ENCODE measurements at regions not wholly inside any gene's neighbourhood (a gene's known extent, or its start where the extent isn't known, plus 50 kb on each side); places are given as distances from the start of the nearest gene placed in this dataset.

GRCh38 chr16:65225488-65225887, 103.6 kb upstream of the CDH11 start:
- H3K4me3 ChIP-seq (ENCODE audit: low read depth, low read length): no peak overlapping the region
- peaks cover 1% of the 10 kb centered on the region for H3K27me3 ChIP-seq (ENCODE audit: control insufficient read depth, insufficient read depth, low read length)
- no peak for TF ChIP-seq CTCF (IDR thresholded peaks at IDR 0.05; ENCODE audit: insufficient read depth, low read length, severe bottlenecking)
- no peak for DNase-seq (ENCODE audit: low read depth)
- H3K36me3 ChIP-seq (ENCODE audit: control insufficient read depth, insufficient read depth, low read length): no peaks in the 10 kb centered on the region
- no peak for FAIRE-seq

- Histone ChIP-seq H3K36me3 (ENCODE audit: control insufficient read depth, insufficient read depth, low read length) (no peaks in the 10 kb centered on the region), H3K4me3 (ENCODE audit: low read depth, low read length) (no peak overlapping the region), H3K27me3 (ENCODE audit: control insufficient read depth, insufficient read depth, low read length) (peaks cover 1% of the 10 kb centered on the region)
- no peak for TF ChIP-seq CTCF (IDR thresholded peaks at IDR 0.05; ENCODE audit: insufficient read depth, low read length, severe bottlenecking)
- no peak for FAIRE-seq
- no peak for DNase-seq (ENCODE audit: low read depth)
Measured at GRCh38 chr16:65224994-65225393, 103.1 kb upstream of the CDH11 start.

- FAIRE-seq (no peak), DNase-seq (ENCODE audit: low read depth) (no peak)
- TF ChIP-seq CTCF (IDR thresholded peaks at IDR 0.05; ENCODE audit: insufficient read depth, low read length, severe bottlenecking): no peak
- H3K36me3 ChIP-seq (ENCODE audit: control insufficient read depth, insufficient read depth, low read length): no peaks in the 10 kb centered on the region
- no peak overlapping the region for H3K4me3 ChIP-seq (ENCODE audit: low read depth, low read length)
- peaks cover 1% of the 10 kb centered on the region for H3K27me3 ChIP-seq (ENCODE audit: control insufficient read depth, insufficient read depth, low read length)
Measured at GRCh38 chr16:65224471-65224870, 102.6 kb upstream of the CDH11 start.

- Histone ChIP-seq H3K36me3 (ENCODE audit: control insufficient read depth, insufficient read depth, low read length) (no peaks in the 10 kb centered on the region), H3K27me3 (ENCODE audit: control insufficient read depth, insufficient read depth, low read length) (peaks cover 1% of the 10 kb centered on the region), H3K4me3 (ENCODE audit: low read depth, low read length) (no peak overlapping the region)
- TF ChIP-seq CTCF (IDR thresholded peaks at IDR 0.05; ENCODE audit: insufficient read depth, low read length, severe bottlenecking): no peak
- FAIRE-seq: no peak
- no peak for DNase-seq (ENCODE audit: low read depth)
Measured at GRCh38 chr16:65223335-65223734, 101.5 kb upstream of the CDH11 start.

GRCh38 chr16:65222536-65222935, 100.7 kb upstream of the CDH11 start:
- FAIRE-seq (no peak), DNase-seq (ENCODE audit: low read depth) (no peak)
- Histone ChIP-seq H3K27me3 (ENCODE audit: control insufficient read depth, insufficient read depth, low read length) (peaks cover 1% of the 10 kb centered on the region), H3K4me3 (ENCODE audit: low read depth, low read length) (no peak overlapping the region), H3K36me3 (ENCODE audit: control insufficient read depth, insufficient read depth, low read length) (no peaks in the 10 kb centered on the region)
- TF ChIP-seq CTCF (IDR thresholded peaks at IDR 0.05; ENCODE audit: insufficient read depth, low read length, severe bottlenecking): no peak

- no peak for TF ChIP-seq CTCF (IDR thresholded peaks at IDR 0.05; ENCODE audit: insufficient read depth, low read length, severe bottlenecking)
- Histone ChIP-seq H3K4me3 (ENCODE audit: low read depth, low read length) (no peak overlapping the region), H3K36me3 (ENCODE audit: control insufficient read depth, insufficient read depth, low read length) (no peaks in the 10 kb centered on the region), H3K27me3 (ENCODE audit: control insufficient read depth, insufficient read depth, low read length) (peaks cover 1% of the 10 kb centered on the region)
- no peak for FAIRE-seq
- no peak for DNase-seq (ENCODE audit: low read depth)
Measured at GRCh38 chr16:65222049-65222448, 100.2 kb upstream of the CDH11 start.

Measured in bronchial epithelial cell (primary cell).